ENCODE measurements at regions not wholly inside any gene's neighbourhood (a gene's known extent, or its start where the extent isn't known, plus 50 kb on each side); places are given as distances from the start of the nearest gene placed in this dataset.

- no peak for DNase-seq
These were observed 133.2 kb downstream of the AQP9 start for GRCh38 chr15:58271410-58271809.

GRCh38 chr15:58273104-58273503, 134.9 kb downstream of the AQP9 start:
- DNase-seq = no peak

DNA sequence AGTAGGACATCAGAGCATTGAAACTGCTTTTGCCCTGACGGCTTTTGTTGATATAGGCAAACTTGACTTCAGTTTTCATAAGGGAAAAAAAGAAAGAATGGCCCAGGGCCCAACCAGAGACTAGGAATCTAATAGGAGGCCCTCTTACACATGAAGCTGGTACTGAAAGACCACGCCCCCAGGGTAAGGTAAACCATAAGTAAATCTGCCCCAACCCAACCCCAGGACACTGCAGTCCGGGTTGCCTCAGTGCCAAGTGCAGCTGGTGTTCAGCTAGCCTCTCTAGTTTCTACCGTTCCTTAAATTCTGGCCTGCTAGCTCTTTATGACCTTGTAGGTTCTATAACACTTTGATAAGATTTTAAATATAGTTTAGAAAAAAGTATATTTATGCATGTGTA, 136.7 kb downstream of the AQP9 start:
- DNase-seq = no peak

DNA sequence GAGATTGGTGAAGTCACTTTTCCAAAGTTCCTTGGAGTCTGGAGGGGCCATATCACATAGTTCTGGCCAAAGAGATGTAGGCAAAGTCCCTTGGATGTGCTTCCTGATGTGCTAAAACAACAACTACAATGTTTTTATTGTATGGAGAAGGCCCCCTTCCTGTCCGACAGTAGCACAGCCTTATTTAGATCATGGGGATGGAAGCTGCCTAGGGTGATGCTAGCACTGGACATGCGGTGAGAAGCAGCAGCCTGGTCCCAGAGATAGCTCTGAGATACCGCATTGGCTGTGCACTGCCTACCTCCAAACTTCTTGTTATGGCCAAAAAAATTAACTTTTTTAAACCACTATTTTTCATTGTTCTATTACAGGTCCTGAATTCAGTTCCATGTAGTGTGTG, 137.6 kb downstream of the AQP9 start:
- DNase-seq = no peak

DNA sequence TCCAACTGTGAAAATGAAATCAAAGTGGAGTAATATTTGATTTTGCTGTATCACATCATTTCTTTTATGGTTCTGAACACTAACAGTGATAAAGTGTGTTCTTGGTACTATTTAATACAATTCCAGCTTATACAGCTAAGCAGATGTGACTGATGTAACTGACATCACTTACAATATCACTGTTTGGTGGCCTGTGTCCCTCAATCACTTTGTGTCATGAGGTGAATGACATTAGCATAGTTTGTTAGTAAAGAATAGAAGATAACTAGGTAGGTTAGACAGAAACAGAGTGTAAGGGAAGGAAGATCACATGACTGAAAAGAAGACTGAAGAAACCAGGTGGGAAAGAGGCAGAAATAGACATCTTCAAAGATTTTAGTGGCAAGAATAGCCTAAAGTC, 138.7 kb downstream of the AQP9 start:
- no peak for DNase-seq

DNA sequence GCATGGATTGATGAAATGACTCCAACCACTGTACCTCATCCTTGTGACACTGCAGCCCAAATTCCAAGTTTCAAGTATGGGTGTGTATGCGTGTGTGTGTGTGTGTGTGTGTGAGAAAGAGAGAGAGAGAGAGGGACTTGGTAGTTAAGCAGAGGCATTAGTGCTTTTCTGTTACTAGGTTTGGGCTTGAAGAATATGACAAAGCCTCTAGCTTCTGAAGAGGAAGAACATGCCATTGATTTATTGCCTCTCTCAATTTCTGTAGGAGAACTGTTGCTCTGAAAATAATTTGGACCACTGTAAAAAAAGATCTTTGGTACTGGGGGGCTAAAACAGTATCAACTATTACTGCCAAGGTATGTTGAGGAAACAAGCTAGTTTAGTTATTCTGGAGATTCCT, 139.2 kb downstream of the AQP9 start:
- no peak for DNase-seq

DNA sequence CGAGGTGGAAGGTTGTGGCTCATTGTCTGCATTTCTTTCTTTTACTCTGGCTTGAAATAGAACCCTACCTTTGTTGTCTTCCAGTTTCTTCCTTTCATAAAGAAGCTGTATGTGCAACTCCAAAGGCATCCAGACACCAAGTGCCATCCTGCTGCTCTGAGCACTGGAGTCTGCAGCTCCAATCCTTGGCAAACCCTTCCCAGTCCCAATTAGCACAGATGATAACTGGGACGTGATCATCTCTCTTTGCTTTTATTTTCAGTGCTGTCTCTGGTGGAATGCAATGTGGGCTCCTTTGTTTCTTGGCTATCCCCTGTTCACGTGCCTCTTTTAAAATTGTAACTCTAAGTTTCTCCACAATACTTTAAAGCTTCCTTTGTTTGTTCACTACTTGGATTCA, 140.9 kb downstream of the AQP9 start:
- no peak for DNase-seq

DNA sequence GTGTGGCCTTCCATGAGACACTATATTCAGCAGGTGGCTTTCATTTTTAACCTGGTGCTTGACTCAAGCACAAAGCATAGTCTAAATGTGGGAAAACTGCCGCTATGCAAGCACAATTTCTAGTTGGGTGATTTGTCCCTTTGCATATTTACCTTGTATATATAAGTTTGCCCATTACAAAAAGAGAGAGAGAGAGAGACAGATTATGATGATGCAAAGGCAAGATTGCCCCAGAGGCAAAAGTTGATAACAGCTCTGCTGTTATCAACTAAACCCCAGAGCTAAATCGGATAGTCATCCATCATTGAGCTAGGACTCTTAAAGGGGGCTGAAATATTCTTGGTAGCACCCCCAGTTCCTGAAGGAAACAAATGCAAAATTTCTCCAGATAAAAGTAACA, 141.5 kb downstream of the AQP9 start:
- DNase-seq = no peak

DNA sequence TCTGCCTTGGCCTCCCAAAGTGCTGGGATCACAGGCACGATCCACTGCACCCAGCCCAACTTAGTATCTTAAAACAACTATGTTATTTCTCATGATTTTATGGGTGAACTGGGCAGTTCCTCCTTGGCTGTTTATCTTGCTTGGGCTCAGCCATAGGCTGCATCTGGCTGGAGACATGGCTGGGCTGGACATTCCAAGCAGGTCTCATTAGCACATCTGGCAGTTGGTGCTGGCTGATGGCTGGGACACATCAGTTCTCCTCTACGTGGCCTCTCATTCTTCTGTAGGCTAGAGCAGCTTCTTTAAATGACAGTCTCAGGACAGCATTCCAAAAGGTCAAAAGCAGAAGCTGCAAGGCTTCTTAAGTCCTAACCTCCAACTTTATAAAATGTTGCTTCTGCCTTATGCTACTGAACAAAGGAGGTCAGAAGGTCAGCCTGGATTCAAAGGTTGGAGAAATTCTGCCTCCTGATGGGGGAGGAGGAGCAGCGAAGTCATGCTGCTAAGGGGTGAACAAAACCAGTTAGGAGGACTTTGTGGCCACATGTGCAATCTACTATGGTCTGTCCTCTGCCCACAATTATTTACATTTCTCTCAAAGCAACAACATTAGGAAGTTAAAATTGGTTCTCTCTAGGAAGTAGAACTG, 144.0 kb downstream of the AQP9 start:
- DNase-seq = no peak

- no peak for DNase-seq
These were observed 145.1 kb downstream of the AQP9 start for GRCh38 chr15:58283302-58283701.

DNA sequence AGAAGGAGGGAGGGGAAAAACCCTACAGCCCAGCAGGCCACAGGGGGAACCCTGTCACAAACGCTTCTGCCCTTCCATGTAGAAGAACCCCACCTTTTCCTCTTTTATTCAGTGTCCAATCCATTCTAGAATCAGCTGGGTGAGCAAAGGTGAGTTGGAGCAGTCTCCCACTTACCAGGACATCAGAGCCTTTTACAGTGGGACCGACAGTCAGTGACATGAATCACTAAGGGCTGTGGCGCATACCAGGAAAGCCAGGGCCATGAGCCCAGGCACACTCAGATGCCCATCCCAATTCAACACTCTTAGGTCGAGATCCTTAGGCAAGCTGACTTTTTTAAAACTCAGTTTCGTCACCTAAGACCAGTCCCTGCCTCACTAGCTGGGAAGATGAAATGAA, 146.1 kb downstream of the AQP9 start:
- DNase-seq = no peak

- no peak for DNase-seq
These were observed 146.4 kb upstream of the LIPC start for GRCh38 chr15:58285212-58285920.

DNA sequence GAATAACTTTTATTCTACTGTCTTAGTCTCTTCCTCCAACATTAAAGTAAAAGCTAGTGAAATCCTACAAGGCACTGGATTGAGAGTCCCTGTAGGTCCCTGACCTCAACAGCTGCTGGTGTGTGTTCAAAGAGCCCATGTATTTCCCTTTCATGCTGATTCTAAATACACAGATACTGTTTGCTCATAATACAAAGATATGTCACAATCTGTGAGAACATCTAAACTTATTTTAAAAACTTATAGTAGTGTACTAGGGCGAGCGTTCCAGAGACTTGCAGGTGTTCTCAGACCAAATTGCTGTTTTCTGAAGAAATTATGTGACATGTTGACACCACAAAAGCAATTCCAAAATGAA, 145.9 kb upstream of the LIPC start:
- no peak for DNase-seq

DNA sequence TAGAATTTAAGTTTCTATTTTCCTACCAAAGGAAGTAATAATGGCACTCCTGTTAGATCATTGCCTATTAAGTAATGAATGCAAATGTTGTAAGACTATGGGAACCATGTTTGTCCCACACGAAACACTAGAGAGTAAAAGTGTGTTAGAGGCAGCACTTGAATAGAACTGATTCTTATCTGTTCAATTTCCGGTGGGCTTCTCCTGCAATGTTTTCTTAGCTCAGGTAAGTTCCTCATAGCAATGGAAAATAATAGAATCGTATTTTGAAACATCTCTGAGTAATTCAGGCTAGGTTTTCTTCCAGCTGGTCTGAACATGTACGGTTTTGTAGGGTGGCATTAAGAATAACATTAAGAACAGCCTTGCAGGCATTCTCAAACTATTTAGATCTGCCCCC, 145.3 kb upstream of the LIPC start:
- no peak for DNase-seq

DNA sequence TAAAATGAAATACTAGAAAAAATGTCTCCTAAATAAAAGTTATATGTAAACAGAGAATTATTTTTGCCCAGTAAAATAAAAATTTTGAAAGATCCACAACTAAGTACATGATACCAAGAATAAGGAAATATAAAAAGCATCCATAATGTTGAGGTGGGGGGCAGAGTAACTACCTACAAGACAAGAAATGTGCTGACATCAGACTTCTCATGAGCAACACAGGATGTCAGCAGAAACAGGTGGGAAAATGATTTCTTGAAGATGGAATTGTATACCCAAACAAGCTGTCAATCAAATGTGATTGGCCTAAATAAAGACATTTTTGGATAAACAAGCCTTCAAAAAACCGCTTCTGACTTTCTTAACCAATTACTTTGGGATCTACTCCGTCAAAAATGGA, 143.9 kb upstream of the LIPC start:
- no peak for DNase-seq

DNA sequence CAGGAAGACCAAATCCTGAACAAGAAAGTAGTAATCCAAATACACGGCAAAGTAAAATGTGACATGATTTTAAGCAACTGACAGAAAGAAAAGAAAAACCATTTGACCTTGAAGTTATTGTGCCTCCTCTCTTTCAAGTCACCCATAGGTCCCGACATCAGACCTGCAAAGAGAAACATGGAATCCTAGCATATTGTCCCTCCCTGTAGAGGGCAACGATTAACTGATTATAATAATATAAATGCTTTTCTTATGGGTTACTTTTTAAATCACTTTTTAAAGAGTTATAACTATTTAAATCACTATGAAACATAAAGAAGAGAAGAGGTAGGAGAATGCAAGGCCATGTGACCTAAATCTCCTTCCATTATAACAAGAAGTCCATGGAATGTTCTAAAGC, 143.2 kb upstream of the LIPC start:
- no peak for DNase-seq

GRCh38 chr15:58291848-58292247, 139.9 kb upstream of the LIPC start:
- no peak for DNase-seq

DNA sequence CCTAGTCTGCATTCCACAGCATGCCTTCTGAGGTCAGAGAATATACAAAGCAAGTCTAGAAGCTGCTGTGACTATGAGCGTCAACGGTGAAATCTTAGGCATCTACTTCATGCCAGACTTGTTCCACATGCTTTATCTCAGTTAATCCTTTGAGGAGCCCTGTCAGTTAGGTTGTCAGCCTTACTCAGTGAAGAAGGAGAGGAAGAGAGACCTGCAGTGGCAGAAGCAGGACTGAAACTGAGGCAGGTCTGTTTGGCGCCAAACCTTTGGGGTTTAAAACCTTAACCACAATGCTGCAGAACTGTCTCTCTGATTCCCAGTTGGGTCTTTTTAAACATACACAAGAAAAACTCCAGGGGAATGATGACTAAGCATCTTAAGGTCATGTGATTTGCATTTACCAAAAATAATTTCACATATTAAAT, 139.0 kb upstream of the LIPC start:
- DNase-seq = no peak

- DNase-seq = no peak
These were observed 137.9 kb upstream of the LIPC start for GRCh38 chr15:58293622-58294550.

DNA sequence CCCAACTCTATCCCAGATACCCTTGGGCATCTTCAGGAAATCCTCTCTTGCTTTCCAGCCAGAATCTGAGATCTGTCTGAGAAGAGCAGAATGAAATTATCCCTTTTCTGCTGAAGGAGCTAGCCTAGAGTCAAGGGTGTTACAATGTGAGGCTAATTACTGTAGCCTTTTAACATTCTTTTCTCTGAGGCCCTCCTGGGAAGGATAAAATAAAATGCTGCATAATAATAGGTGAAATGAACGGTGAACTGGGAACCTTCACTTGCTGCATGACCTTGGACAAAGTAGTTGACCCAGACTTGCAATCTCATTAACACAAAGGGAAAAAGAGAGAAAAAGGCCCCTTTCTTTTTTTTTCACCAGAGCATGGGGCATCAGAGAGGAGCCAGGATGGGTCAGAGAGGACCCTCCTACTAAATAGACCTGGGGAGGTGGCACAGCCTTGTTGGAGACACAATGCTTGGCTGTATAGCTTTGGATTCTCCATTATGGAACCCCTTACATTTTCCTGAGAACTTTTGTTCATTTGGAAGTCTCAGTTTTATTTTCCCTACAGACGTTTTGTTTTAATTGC, 137.0 kb upstream of the LIPC start:
- no peak for DNase-seq

DNA sequence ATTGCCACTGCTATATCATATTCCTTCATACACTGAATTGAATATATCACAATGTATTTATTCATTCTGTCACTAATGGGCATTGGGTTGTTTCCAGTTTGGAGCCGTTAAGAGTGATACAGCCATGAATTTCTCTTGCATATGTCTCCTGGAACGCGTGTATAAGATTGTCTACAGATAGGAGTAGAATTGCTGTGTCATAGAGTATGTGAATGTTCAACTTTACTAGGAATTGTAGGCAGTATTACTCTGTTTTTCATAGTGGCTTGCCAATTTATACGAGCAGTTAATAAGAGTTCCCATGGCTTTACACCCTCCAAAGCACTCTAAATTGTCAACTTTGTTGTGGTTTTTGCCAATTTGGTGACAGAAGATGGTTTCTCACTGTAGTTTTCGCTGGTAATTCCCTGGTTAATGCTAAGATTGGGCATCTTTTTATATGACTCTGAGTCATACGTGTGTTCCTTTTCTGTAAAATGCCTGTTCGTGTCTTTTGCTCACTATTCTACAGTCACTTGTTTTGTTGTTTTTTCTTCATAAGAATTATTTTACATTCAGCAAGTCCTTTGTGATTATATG, 136.1 kb upstream of the LIPC start:
- DNase-seq = no peak

GRCh38 chr15:58296276-58296675, 135.5 kb upstream of the LIPC start:
- no peak for DNase-seq

- no peak for DNase-seq
These were observed 134.2 kb upstream of the LIPC start for GRCh38 chr15:58297639-58298038.
